MM.1S (cell line): ENCODE measurements at regions not wholly inside any gene's neighbourhood (a gene's known extent, or its start where the extent isn't known, plus 50 kb on each side); places are given as distances from the start of the nearest gene placed in this dataset.

Experiments used
- EZH2 ChIP-seq: fragments of 300-600 bp; sonication (generic); optimal IDR thresholded peaks from 2 replicates; pipeline ENCODE3; 2017; ENCODE audit warnings: low read depth, mild to moderate bottlenecking, antibody characterized with exemption, low read length, mixed read lengths
- TF ChIP-seq, protein P1 (sequence below): fragments of 300-600 bp; sonication (generic); IDR thresholded peaks from 2 replicates; pipeline ENCODE4 v1.5.1; 2016; ENCODE audit warnings: antibody characterized with exemption, low read length, mixed read lengths

DNA sequence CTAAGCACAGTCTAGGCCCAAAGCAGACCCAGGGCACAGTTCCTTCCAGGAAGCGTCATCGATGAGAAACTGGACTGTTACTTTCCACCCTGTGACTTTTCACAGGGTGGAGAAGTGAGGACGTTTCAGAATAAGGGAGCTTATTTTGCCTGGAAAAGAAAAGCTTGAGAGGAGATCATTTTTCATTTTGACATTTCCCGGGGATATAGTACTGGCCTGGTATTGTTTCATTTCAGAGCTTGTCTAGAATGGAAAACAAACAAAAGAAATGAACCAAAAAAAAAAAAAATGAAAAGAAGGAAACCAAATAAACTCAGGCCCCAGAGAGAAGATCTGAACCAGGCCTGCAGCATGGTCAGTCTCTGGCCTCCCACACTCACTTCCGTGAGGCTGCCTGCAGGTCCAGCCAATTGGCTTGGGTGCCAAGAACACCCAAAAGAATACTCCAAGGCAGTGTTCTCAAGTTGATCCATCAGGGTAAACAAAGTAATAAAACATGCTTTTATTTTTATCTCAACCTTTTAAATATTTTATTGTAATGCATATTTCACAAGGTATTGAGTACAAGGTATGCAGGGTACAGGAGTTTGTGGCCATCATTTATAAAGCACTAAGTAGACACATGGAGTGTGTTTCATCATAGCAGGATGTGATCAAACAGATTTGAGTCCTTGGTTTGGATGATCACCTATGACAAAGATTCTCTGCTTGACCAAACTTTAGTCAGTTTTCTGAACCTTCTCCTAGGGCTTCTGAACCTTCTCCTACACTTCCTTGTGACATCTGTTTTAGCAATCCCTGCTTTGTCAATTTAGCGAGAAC, 176.9 kb upstream of the GGTLC1 start:
- TF ChIP-seq, protein P1, sequence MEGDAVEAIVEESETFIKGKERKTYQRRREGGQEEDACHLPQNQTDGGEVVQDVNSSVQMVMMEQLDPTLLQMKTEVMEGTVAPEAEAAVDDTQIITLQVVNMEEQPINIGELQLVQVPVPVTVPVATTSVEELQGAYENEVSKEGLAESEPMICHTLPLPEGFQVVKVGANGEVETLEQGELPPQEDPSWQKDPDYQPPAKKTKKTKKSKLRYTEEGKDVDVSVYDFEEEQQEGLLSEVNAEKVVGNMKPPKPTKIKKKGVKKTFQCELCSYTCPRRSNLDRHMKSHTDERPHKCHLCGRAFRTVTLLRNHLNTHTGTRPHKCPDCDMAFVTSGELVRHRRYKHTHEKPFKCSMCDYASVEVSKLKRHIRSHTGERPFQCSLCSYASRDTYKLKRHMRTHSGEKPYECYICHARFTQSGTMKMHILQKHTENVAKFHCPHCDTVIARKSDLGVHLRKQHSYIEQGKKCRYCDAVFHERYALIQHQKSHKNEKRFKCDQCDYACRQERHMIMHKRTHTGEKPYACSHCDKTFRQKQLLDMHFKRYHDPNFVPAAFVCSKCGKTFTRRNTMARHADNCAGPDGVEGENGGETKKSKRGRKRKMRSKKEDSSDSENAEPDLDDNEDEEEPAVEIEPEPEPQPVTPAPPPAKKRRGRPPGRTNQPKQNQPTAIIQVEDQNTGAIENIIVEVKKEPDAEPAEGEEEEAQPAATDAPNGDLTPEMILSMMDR, result no peak
- no peak for TF ChIP-seq EZH2
